Loucy (cell line): ENCODE measurements at regions not wholly inside any gene's neighbourhood (a gene's known extent, or its start where the extent isn't known, plus 50 kb on each side); places are given as distances from the start of the nearest gene placed in this dataset.
"Not testable (repeated sequence)": the region's sequence is repeated elsewhere in the genome, so short reads cannot be mapped to it uniquely, and the experiment has no call there.

ENCODE experiments used
- H2AFZ ChIP-seq: fragments of 200-600 bp; sonication (generic); 2 replicates; pipeline ENCODE4 v1.6.0; 2016; ENCODE audit warnings: antibody characterized with exemption, mild to moderate bottlenecking, low read length, moderate library complexity
- H3F3A ChIP-seq: fragments of 200-600 bp; 2 replicates; pipeline ENCODE4 v1.6.0; 2016; ENCODE audit warnings: antibody characterized with exemption, low read depth, mild to moderate bottlenecking
- H3K27me3 ChIP-seq: fragments of 200-600 bp; sonication (generic); 2 replicates; pipeline ENCODE4 v1.6.1; 2014; ENCODE audit warnings: low read length, mild to moderate bottlenecking; ENCODE audit not compliant: insufficient read depth, poor library complexity, severe bottlenecking
- H3K36me3 ChIP-seq: fragments of 200-600 bp; sonication (generic); 2 replicates; pipeline ENCODE4 v1.6.1; 2016; ENCODE audit warnings: low read length; ENCODE audit not compliant: insufficient read depth
- H3K4me1 ChIP-seq: fragments of 200-600 bp; sonication (generic); 2 replicates; pipeline ENCODE4 v1.5.1; 2014; ENCODE audit warnings: low read length, mild to moderate bottlenecking; ENCODE audit not compliant: insufficient read depth, poor library complexity, severe bottlenecking
- H3K4me2 ChIP-seq: fragments of 200-600 bp; sonication (generic); 2 replicates; pipeline ENCODE4 v1.6.0; 2014; ENCODE audit warnings: antibody characterized with exemption, low read length, low read depth, mild to moderate bottlenecking; ENCODE audit not compliant: poor library complexity, severe bottlenecking
- H3K4me3 ChIP-seq: fragments of 200-600 bp; sonication (generic); 2 replicates; pipeline ENCODE4 v1.5.1; 2014; ENCODE audit warnings: low read length, mild to moderate bottlenecking, mixed read lengths; ENCODE audit not compliant: poor library complexity, severe bottlenecking
- H3K79me2 ChIP-seq: fragments of 200-600 bp; sonication (generic); 2 replicates; pipeline ENCODE4 v1.6.1; 2014; ENCODE audit warnings: low read length; ENCODE audit not compliant: insufficient read depth
- H3K9ac ChIP-seq: fragments of 200-600 bp; sonication (generic); 2 replicates; pipeline ENCODE4 v1.6.0; 2014; ENCODE audit warnings: mild to moderate bottlenecking, low read depth, low read length, moderate library complexity; ENCODE audit not compliant: poor library complexity, severe bottlenecking
- H3K9me2 ChIP-seq: fragments of 200-600 bp; sonication (generic); replicated peaks from 2 replicates; pipeline ENCODE4 v1.6.1; 2016; ENCODE audit warnings: low read depth, low read length, mixed read lengths
- H3K9me3 ChIP-seq: fragments of 200-600 bp; sonication (generic); 2 replicates; pipeline ENCODE4 v1.6.1; 2014; ENCODE audit warnings: mild to moderate bottlenecking, antibody characterized with exemption, low read length, low read depth; ENCODE audit not compliant: insufficient read depth
- H4K20me1 ChIP-seq: fragments of 200-600 bp; sonication (generic); 2 replicates; pipeline ENCODE4 v1.6.0; 2014; ENCODE audit warnings: antibody characterized with exemption, low read length, mild to moderate bottlenecking; ENCODE audit not compliant: insufficient read depth, poor library complexity, severe bottlenecking
- CTCF ChIP-seq: fragments of 200-600 bp; sonication (generic); conservative IDR thresholded peaks from 2 replicates; pipeline ENCODE4 v1.5.1; 2014; ENCODE audit warnings: mild to moderate bottlenecking, antibody characterized with exemption, low read length
- EZH2phosphoT487 ChIP-seq: fragments of 200-600 bp; IDR thresholded peaks from 2 replicates; pipeline ENCODE4 v1.6.1; 2018; ENCODE audit warnings: antibody characterized with exemption, mild to moderate bottlenecking, moderate library complexity, borderline replicate concordance

GRCh38 chr16:88208112-88208511, 174.6 kb upstream of the ZNF469 start:
- H4K20me1 ChIP-seq: no peaks in the 10 kb centered on the region
- no peaks in the 10 kb centered on the region for H3K79me2 ChIP-seq
- no peak overlapping the region for H3K4me2 ChIP-seq
- no peak overlapping the region for H3K4me3 ChIP-seq
- no peaks in the 10 kb centered on the region for H3F3A ChIP-seq
- H3K36me3 ChIP-seq: no peaks in the 10 kb centered on the region
- no peaks in the 10 kb centered on the region for H3K9me2 ChIP-seq
- no peaks in the 10 kb centered on the region for H3K4me1 ChIP-seq
- no peak overlapping the region for H3K9ac ChIP-seq
- no peaks in the 10 kb centered on the region for H3K27me3 ChIP-seq
- H2AFZ ChIP-seq: no peak overlapping the region
- TF ChIP-seq EZH2phosphoT487: no peak
- TF ChIP-seq CTCF: no peak
- H3K9me3 ChIP-seq: no peaks in the 10 kb centered on the region

GRCh38 chr16:88208776-88209175, 174.0 kb upstream of the ZNF469 start:
- not testable (repeated sequence) for H3K36me3 ChIP-seq, H3K4me3 ChIP-seq, H3K27me3 ChIP-seq, H3K4me2 ChIP-seq, H3K9me3 ChIP-seq, H3K79me2 ChIP-seq, H4K20me1 ChIP-seq, H3K9me2 ChIP-seq, H2AFZ ChIP-seq, H3K9ac ChIP-seq, H3K4me1 ChIP-seq, H3F3A ChIP-seq

DNA sequence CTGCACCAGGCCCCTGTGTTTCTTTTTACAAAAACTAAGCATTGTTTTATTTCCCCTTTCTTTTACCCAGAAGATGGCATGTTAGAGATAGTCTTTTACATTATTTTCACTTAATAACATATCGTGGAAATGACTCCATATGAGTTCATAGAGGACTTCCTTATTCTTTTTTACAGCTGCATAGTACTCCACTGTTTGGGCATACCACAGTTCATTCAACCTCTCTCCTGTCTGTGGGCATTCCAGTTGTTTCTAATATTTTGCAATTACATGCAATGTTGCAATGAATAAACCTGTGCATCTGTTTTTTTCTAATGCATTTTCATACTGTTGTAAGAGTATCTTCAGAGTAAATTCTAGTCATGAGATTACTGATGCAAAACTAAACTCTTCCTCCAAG, 173.2 kb upstream of the ZNF469 start:
- H3K4me3 ChIP-seq, H3K36me3 ChIP-seq, H2AFZ ChIP-seq, H3F3A ChIP-seq, H3K79me2 ChIP-seq, H3K9me2 ChIP-seq, H3K4me2 ChIP-seq, H3K9ac ChIP-seq, H3K4me1 ChIP-seq, H3K27me3 ChIP-seq, H4K20me1 ChIP-seq, H3K9me3 ChIP-seq: not testable (repeated sequence)

DNA sequence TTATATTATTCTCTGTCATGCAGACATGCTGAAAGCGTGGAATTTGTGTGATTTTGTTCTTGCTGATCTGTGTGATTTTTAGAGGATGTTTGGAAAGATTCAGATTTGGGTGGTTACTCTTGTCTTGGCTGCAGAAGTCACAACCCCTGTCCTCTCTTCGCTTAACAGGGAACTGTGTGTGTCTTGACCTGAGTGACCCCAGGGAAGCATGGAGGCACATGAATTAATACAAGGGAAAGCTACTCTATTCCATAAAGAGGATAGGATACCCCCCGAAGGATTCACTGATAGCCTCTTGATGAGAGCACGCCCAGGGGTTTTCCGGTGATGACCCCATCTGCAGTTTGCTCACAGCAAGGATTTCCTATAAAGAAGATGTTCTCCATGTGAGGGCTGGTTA, 168.8 kb upstream of the ZNF469 start:
- not testable (repeated sequence) for H3K4me3 ChIP-seq, H2AFZ ChIP-seq, H3K27me3 ChIP-seq, H3F3A ChIP-seq, H4K20me1 ChIP-seq, H3K9me2 ChIP-seq, H3K4me1 ChIP-seq, H3K9me3 ChIP-seq, H3K9ac ChIP-seq, H3K36me3 ChIP-seq, H3K79me2 ChIP-seq, H3K4me2 ChIP-seq

DNA sequence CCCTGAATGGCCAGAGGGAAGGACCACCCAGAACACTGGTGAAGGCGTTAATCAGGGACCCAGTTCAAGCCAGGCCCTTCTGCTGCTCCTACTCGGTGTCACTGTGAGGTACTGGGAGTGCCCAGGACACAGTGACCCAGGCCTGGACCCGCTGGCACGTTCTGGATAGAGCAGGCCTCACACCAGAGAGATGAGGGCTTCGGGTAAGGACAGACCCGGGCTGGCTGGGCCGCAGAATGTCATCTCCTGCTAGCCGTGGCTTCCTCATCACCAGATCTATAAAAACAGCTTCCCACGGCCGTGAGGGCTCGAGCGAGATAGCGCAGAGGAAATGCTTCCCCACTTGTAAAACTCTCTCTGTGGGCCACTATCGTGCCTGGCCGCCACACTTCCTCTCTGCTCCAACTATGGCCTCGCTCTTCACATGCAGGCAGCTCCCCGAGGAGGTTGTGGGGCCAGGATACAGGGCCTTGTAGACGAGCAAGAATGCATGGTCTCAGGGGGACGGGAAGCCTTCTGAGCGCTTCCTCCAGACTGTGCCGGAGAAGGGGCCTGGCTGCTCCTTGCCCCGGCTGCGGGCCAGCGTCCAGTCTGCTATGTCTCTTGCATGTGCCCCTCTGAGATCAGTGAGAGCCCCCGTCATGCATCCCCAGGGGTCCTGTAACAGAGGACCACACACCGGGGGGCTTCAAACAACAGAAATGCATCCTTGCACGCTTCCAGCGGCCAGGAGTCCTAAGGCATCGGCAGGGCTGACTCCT, 161.6 kb upstream of the ZNF469 start:
- H3K9me2 ChIP-seq, H3K4me3 ChIP-seq, H3K27me3 ChIP-seq, H3K4me2 ChIP-seq, H2AFZ ChIP-seq, H4K20me1 ChIP-seq, H3K79me2 ChIP-seq, H3K36me3 ChIP-seq, H3K4me1 ChIP-seq, H3K9ac ChIP-seq, H3F3A ChIP-seq, H3K9me3 ChIP-seq: not testable (repeated sequence)

DNA sequence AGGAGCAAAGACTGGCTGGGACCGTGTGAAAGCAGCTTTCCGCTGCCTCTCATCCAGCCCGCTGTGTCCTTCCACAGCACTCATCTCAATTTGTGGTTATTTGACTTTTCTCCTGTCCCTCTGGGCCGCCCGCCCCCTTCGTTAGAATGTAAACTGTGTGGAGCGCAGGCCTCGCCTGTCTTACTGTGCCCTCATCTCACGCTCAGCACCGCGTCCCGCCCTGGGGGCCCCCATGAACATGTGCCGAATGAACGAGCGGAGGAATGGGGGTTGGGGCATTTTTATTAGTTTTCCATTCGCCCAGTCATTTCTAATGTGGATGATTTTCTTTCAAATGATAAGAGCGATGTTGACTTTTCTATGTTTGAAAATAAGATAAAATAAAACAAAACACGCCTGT, 159.1 kb upstream of the ZNF469 start:
- not testable (repeated sequence) for H3K9me3 ChIP-seq, H3K4me2 ChIP-seq, H3K4me3 ChIP-seq, H3K79me2 ChIP-seq, H3F3A ChIP-seq, H3K36me3 ChIP-seq, H3K9me2 ChIP-seq, H4K20me1 ChIP-seq, H3K9ac ChIP-seq, H2AFZ ChIP-seq, H3K27me3 ChIP-seq, H3K4me1 ChIP-seq
